Endothelial cell of umbilical vein (primary cell): ENCODE measurements at regions not wholly inside any gene's neighbourhood (a gene's known extent, or its start where the extent isn't known, plus 50 kb on each side); places are given as distances from the start of the nearest gene placed in this dataset.

Source experiments
- BruUV-seq: library from RNA; stranded (reverse); fragments of 400-500 nt; replicated peaks from 2 replicates; lab custom pipeline; 2021; lab: Mats Ljungman, UMichigan
- CTCF ChIA-PET: fragments of 300-600, 350-600 bp; sonication (Branson Sonifier 250); formaldehyde crosslinking; loops from one replicate; lab custom pipeline; 2021; ENCODE audit warnings: antibody characterized with exemption, inconsistent platforms; lab: Charles Lee
- POLR2A ChIA-PET: fragments of 300-600, 350-600 bp; sonication (Branson Sonifier 250); formaldehyde crosslinking; loops from one replicate; lab custom pipeline; 2021; ENCODE audit warnings: antibody characterized with exemption, inconsistent platforms; lab: Charles Lee
- DNase-seq: peaks from one replicate; pipeline ENCODE4 v3.0.0-alpha.2; 2011; ENCODE audit warnings: low read depth, low spot score
- FAIRE-seq: peaks from 2 replicates; lab custom pipeline; 2011; peaks lifted over from hg19 to GRCh38; lab: Jason Lieb, UNC
- H2AFZ ChIP-seq: 2 replicates; pipeline ENCODE4 v1.6.0; 2012; ENCODE audit warnings: low read depth, low read length, control low read depth, inconsistent platforms
- H3K27ac ChIP-seq: 2 replicates; pipeline ENCODE4 v1.5.1; 2011; ENCODE audit warnings: low read depth, mild to moderate bottlenecking, control low read depth, low read length, moderate library complexity; ENCODE audit not compliant: insufficient read depth
- H3K27me3 ChIP-seq, 2 experiments: 2 replicates each; pipeline versions ENCODE4 v1.6.0 to v1.6.1; 2011; ENCODE audit warnings: low read length in 2 of 2, mixed read lengths in 1 of 2; ENCODE audit not compliant: control insufficient read depth in 2 of 2, insufficient read depth in 2 of 2
- H3K36me3 ChIP-seq, 2 experiments: 2 replicates in 1 of 2; 3 replicates in 1 of 2; pipeline ENCODE4 v1.5.1; 2011; ENCODE audit warnings: low read length in 2 of 2, mild to moderate bottlenecking in 1 of 2, moderate library complexity in 1 of 2; ENCODE audit not compliant: control insufficient read depth in 2 of 2, insufficient read depth in 2 of 2; ENCODE audit errors: extremely low read depth in 1 of 2
- H3K4me1 ChIP-seq: 3 replicates; pipeline ENCODE4 v1.5.1; 2011; ENCODE audit warnings: mild to moderate bottlenecking, low read length; ENCODE audit not compliant: control insufficient read depth, insufficient read depth; ENCODE audit errors: extremely low read depth
- H3K4me2 ChIP-seq: 2 replicates; pipeline ENCODE4 v1.6.1; 2011; ENCODE audit warnings: low read length, control low read depth, mixed read lengths; ENCODE audit not compliant: insufficient read depth
- H3K4me3 ChIP-seq, 3 experiments: fragments of 200-600 bp in 1 of 3; sonication (generic), shearing (Covaris generic) in 1 of 3; replicated peaks in 1 of 3; 2 replicates each; pipeline ENCODE4 v1.5.1; 2011 to 2016; ENCODE audit warnings: control low read depth in 3 of 3, low read length in 3 of 3, mild to moderate bottlenecking in 2 of 3, inconsistent platforms in 1 of 3, low read depth in 1 of 3, moderate library complexity in 1 of 3; ENCODE audit not compliant: insufficient read depth in 1 of 3
- H3K79me2 ChIP-seq: 2 replicates; pipeline ENCODE4 v1.6.0; 2012; ENCODE audit warnings: low read length, inconsistent platforms; ENCODE audit not compliant: control insufficient read depth, insufficient read depth
- H3K9ac ChIP-seq: replicated peaks from 2 replicates; pipeline ENCODE3; 2011; ENCODE audit warnings: low read length, control low read depth; ENCODE audit not compliant: insufficient read depth; ENCODE audit errors: extremely low read depth
- H3K9me1 ChIP-seq: replicated peaks from 3 replicates; pipeline ENCODE4 v1.6.0; 2011; ENCODE audit warnings: mild to moderate bottlenecking, low read length; ENCODE audit not compliant: control insufficient read depth, insufficient read depth; ENCODE audit errors: extremely low read depth
- H3K9me3 ChIP-seq: replicated peaks from 2 replicates; pipeline ENCODE4 v1.5.1; 2012; ENCODE audit warnings: low read length, inconsistent platforms; ENCODE audit not compliant: control insufficient read depth, insufficient read depth
- H4K20me1 ChIP-seq: replicated peaks from 2 replicates; pipeline ENCODE3; 2011; ENCODE audit warnings: mild to moderate bottlenecking, low read length; ENCODE audit not compliant: control insufficient read depth, insufficient read depth; ENCODE audit errors: extremely low read depth
- EZH2 ChIP-seq: IDR thresholded peaks from 2 replicates; pipeline ENCODE4 v1.6.1; 2012; ENCODE audit warnings: borderline replicate concordance, low read depth, mild to moderate bottlenecking, moderate library complexity, low read length, inconsistent platforms; ENCODE audit not compliant: severe bottlenecking
- FOS ChIP-seq: IDR thresholded peaks from 2 replicates; pipeline ENCODE4 v1.6.1; 2011; ENCODE audit warnings: mild to moderate bottlenecking, low read length, moderate library complexity, borderline replicate concordance; ENCODE audit not compliant: insufficient read depth
- GATA2 ChIP-seq: IDR thresholded peaks from 2 replicates; pipeline ENCODE4 v1.7.0; 2011; ENCODE audit warnings: low read depth, mild to moderate bottlenecking, moderate library complexity, mixed read lengths, low read length; ENCODE audit not compliant: insufficient read length, insufficient read depth
- JUN ChIP-seq: IDR thresholded peaks from 2 replicates; pipeline ENCODE4 v1.6.1; 2011; ENCODE audit warnings: borderline replicate concordance, low read depth; ENCODE audit not compliant: insufficient read length, insufficient read depth
- MYC ChIP-seq: IDR thresholded peaks from one replicate; pipeline ENCODE4 v1.6.1; 2011; ENCODE audit warnings: mild to moderate bottlenecking, low read depth, low read length
- POLR2A ChIP-seq: IDR thresholded peaks from 2 replicates; pipeline ENCODE4 v1.6.1; 2012; ENCODE audit warnings: low read depth, mild to moderate bottlenecking, control low read depth, low read length
- POLR2AphosphoS5 ChIP-seq: IDR thresholded peaks from 2 replicates; pipeline ENCODE4 v1.6.1; 2012; ENCODE audit warnings: low read depth, mild to moderate bottlenecking, control low read depth, low read length, moderate library complexity; ENCODE audit not compliant: insufficient read depth
- dilution Hi-C: fragments of 300-500 bp; cut with MboI; formaldehyde crosslinking; loops from one replicate; pipeline ENCODE4 v1.15.0; 2019; ENCODE audit warnings: low sequenced_read_pairs; ENCODE audit not compliant: extremely low pct_ligation_motif_present
- intact Hi-C: fragments of 100-400 bp; cut with micrococcal nuclease; formaldehyde crosslinking; loops from one replicate; pipeline ENCODE4 v1.10.0; 2022
- TF ChIP-seq, protein P1 (sequence below): IDR thresholded peaks from 2 replicates; pipeline ENCODE4 v1.6.1; 2011; ENCODE audit not compliant: insufficient read depth, insufficient read length
- TF ChIP-seq, protein P2 (sequence below), 2 donors: IDR thresholded peaks; 1 replicate in 1 of 2; 2 replicates in 1 of 2; pipeline ENCODE4 v1.5.1; 2011; ENCODE audit warnings: low read length in 2 of 2, mild to moderate bottlenecking in 2 of 2, moderate library complexity in 2 of 2, control low read depth in 1 of 2, inconsistent platforms in 1 of 2, low read depth in 1 of 2; ENCODE audit not compliant: insufficient read depth in 1 of 2; ENCODE audit errors: extremely low read depth in 1 of 2

DNA sequence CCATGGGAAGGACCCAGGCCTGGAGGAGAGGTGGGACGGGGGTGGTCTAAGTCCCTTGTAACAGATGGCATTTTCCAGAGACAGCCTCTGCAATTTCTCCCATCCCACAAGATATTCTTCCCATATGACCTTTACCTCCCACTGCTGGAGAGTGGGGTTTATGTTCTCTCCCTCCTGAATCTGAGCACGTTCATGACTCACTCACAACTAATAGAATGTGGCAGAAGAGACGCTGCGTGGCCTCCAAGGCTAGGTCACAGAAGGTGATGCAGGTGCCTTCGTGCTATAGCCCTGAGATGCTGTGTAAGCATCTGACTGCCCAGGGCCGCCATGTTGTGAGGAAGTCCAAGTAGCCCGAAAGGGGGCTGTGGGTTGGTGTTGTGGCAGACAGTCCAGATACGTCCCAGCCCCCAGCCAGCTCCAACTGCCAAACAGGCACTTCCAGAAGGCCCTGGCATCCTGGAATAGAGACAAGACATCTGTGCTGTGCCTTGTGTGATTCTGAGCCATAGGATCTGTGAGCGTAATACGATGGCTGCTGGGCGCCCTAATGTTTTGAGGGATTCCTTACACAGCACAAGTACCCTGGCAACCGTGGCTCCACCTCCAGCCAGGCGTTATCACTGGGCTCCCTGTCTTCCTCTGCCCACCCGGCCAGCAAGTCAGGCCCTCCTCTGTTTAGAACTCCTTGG, 56.1 kb upstream of the NCOR2 start:
- dilution Hi-C loops (no loop called here), intact Hi-C loops (no loop called here)
- Histone ChIP-seq H3K27ac (no peak overlapping the region), H3K27me3 (no peaks in the 10 kb centered on the region), H3K36me3 (no peaks in the 10 kb centered on the region), H3K79me2 (no peaks in the 10 kb centered on the region), H3K9ac (no peak overlapping the region), H3K4me3 (no peak overlapping the region), H4K20me1 (no peaks in the 10 kb centered on the region), H3K9me1 (no peaks in the 10 kb centered on the region), H3K9me3 (no peaks in the 10 kb centered on the region), H3K4me2 (no peak overlapping the region), H3K4me1 (peaks cover 26% of the 10 kb centered on the region), H2AFZ (no peak overlapping the region)
- DNase-seq = no peak
- TF ChIP-seq GATA2 (no peak), MYC (no peak), POLR2AphosphoS5 (no peak), FOS (no peak), EZH2 (no peak), JUN (no peak), POLR2A (no peak)
- TF ChIP-seq, protein P1, sequence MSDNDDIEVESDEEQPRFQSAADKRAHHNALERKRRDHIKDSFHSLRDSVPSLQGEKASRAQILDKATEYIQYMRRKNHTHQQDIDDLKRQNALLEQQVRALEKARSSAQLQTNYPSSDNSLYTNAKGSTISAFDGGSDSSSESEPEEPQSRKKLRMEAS = no peak
- TF ChIP-seq, protein P2, sequence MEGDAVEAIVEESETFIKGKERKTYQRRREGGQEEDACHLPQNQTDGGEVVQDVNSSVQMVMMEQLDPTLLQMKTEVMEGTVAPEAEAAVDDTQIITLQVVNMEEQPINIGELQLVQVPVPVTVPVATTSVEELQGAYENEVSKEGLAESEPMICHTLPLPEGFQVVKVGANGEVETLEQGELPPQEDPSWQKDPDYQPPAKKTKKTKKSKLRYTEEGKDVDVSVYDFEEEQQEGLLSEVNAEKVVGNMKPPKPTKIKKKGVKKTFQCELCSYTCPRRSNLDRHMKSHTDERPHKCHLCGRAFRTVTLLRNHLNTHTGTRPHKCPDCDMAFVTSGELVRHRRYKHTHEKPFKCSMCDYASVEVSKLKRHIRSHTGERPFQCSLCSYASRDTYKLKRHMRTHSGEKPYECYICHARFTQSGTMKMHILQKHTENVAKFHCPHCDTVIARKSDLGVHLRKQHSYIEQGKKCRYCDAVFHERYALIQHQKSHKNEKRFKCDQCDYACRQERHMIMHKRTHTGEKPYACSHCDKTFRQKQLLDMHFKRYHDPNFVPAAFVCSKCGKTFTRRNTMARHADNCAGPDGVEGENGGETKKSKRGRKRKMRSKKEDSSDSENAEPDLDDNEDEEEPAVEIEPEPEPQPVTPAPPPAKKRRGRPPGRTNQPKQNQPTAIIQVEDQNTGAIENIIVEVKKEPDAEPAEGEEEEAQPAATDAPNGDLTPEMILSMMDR (IDR thresholded peaks at IDR 0.05; ENCODE audit: extremely low read depth in 1 of 2, insufficient read depth in 1 of 2, low read depth in 1 of 2, low read length in 2 of 2) = no peak
- no peak for FAIRE-seq
- CTCF ChIA-PET = no interaction called here
- BruUV-seq = no TSS peak
- POLR2A ChIA-PET = no interaction called here
